Right kidney (tissue), 1 donor: ENCODE measurements at regions not wholly inside any gene's neighbourhood (a gene's known extent, or its start where the extent isn't known, plus 50 kb on each side); places are given as distances from the start of the nearest gene placed in this dataset.
"Not testable (repeated sequence)": the region's sequence is repeated elsewhere in the genome, so short reads cannot be mapped to it uniquely, and the experiment has no call there.

Source experiments
- DNase-seq: peaks from one replicate; pipeline ENCODE4 v3.0.0-alpha.2; 2016

DNA sequence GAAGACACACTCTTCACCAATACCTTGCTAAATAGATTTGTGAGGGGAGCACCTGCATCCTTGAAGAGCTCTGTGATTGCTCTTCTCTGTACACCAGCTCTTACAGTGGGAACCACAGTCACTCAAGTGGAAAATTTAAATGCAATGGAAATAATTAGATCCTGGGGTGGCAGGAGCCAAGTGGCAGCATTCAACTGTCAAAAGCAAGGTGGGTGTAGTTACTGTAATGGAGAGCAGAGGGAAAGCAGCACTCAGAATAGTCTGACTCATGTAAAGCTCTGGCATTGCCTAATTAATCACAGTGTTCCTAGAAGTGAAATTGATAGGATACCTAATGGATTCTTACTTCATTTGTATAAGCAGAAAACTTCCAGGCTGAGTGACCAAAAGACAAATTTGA is 245.8 kb downstream of the KCNE4 start:
- no peak for DNase-seq

DNA sequence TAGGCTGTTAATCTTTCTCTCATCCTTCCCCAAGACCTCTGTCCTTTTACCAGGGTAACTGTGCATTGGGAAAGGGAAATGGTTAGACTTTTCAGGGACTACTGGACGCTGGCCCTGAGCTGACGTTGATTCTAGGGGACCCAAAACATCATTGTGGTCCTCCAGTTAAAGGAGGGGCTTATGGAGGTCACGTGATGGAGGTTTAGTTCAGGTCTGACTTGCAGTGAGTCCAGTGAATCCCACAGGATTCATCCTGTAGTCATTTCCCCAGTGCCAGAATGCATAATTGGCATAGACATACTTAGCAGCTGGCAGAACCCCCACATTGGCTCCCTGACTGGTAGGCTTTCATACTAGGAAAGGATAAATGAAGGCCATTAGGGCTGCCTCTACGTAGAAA is 246.3 kb downstream of the KCNE4 start:
- DNase-seq = not testable (repeated sequence)

- DNase-seq = no peak
Observed at GRCh38 chr2:223300326-223300725, 248.3 kb downstream of the KCNE4 start.

DNA sequence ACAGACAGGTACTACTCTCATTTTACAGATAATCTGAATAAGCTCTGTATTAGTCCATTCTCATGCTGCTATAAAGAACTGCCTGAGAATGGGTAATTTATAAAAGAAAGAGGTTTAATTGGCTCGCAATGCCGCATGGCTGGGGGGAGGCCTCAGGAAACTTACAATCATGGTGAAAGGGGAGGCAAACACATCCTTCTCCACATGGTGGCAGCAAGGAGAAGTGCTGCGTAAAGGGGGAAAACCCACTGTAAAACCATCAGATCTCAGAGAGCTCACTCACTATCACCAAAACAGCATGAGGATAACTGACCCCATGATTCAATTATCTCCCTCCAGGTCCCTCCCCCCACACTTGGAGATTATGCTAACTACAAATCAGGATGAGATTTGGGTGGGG is 254.4 kb downstream of the KCNE4 start:
- DNase-seq = no peak

DNA sequence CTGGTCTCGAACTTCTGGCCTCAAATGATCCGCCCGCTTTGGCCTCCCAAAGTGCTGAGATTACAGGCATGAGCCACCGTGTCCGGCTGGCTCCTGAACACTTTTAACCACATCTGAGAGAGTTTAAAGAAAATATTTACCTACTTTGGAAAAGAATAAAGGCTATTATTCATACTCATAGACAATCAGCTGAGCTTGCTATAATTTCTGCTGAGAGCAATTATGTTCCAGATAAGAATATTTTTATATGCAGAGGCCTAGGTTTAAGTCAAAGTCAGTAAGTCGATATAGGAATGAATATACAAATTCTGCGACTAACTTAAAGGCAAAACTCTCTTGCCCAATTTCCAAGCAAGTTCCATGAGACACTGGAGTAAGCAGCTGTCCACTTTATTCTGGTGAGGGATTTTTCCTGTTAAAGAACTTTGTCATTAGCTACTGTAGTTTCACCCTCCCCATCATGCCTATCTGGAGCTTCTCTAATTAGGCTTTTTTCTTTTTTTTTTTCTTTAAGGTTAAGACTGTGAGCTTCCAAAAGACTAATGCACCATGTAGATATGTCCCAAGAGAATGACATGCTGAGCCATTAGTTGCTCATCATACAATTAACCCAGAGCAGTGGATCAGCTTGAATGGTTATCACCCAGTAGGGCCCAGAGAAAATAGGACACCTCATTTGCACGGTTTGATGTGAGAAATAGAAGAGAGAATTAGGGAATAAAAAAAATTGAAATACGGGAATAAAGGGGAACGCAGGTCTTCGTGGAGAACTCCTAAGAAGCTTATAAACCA is 260.1 kb downstream of the KCNE4 start:
- DNase-seq = no peak

GRCh38 chr2:223313101-223313500 is 261.1 kb downstream of the KCNE4 start:
- DNase-seq = no peak

DNA sequence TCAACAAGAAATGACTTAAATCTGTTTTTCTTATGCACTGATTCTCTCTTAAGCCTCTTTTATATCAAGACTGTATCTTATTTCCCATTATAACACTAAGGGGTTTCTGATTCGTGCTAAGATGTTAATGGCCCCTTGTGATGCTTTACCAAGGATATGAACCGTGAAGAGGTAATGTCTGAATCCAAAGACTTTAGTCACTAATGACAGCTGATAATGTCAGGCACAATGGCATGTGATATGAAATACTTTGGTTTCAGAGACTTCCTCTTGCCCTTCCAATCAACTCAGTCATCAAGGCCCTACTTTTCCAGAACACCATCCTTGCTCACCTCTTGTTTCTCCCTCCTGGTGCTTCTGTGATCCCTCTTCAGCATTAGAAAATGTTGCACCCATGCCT is 262.8 kb downstream of the KCNE4 start:
- no peak for DNase-seq

DNA sequence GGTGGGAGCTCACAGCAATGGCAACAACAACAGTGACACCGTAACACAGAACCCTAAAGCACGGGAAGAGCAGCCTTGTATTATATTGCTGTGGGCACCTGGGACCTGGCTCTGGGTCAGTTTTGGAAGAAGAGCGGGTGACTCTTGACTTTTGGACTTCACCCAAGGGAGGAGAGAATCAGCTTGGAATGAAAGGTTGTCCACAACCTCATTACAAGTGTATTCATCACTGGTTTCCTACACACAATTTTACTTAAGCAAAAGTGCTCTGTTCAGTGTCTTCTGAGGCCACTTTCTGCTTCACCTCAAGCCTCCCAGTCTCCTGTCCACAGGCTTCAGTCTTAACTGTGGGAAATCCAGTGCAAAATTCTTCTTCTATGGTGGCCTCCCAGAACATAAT is 263.8 kb downstream of the KCNE4 start:
- no peak for DNase-seq

GRCh38 chr2:223316342-223316741 is 264.4 kb downstream of the KCNE4 start:
- DNase-seq = no peak

GRCh38 chr2:223319601-223320000 is 267.6 kb downstream of the KCNE4 start:
- no peak for DNase-seq

GRCh38 chr2:223324402-223324801 is 272.4 kb downstream of the KCNE4 start:
- no peak for DNase-seq

DNA sequence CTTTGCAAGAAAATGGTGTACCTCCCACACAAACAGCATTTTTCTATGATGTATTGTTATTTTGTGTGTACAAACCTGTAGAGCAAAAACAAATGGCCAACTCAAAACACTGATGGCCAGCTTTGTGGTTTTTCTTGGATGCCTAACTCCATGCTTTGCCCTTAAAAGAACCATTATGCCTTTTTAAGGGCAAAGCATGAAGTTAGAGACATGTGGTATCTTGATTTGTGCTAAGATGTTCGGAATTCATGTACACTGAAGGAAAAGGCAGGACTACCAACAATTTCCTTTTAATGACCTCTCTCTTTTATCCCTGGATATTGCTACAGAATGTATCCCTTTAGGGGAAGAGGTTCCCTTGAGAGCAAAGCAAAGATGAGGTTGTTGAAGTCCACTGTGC is 273.6 kb downstream of the SCG2 start:
- DNase-seq = no peak

DNA sequence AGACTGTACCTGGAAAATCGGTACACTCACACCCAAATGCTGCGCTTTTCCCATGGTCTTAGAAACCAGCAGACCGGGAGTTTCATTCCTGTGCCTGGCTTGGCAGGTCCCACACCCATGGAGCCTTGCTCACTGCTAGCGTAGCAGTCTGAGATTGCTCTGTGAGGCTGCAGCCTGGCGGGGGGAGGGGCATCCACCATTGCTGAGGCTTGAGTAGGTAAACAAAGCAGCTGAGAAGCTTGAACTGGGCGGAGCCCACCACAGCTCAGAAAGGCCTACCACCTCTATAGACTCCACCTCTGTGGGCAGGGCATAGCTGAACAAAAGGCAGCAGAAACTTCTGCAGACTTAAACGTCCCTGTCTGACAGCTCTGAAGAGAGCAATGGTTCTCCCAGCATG is 271.4 kb downstream of the SCG2 start:
- not testable (repeated sequence) for DNase-seq

GRCh38 chr2:223338016-223338415 is 264.1 kb downstream of the SCG2 start:
- no peak for DNase-seq

GRCh38 chr2:223357076-223357475 is 245.1 kb downstream of the SCG2 start:
- no peak for DNase-seq

- no peak for DNase-seq
Observed at GRCh38 chr2:223363085-223363484, 239.1 kb downstream of the SCG2 start.

- DNase-seq = no peak
Observed at GRCh38 chr2:223365158-223365679, 236.9 kb downstream of the SCG2 start.

GRCh38 chr2:223366566-223366965 is 235.6 kb downstream of the SCG2 start:
- no peak for DNase-seq

DNA sequence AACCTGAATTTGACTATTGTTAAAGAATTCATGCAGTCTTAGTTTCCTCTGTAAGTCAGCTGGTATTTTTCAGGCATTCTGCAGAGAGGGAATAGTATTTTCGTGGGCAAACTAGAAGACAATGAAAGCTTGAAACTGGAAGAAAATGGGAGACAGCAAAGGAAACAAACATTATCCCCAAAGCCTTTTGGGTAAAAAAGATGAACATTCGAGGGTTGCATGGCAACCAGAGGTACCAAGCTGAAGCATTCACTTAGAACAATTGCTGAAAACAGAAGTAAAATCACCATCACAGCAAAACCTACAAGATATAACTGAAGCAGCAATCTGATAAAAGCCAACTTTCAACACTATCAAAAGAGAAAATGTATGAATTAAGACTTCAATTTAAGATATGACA is 233.7 kb downstream of the SCG2 start:
- no peak for DNase-seq

DNA sequence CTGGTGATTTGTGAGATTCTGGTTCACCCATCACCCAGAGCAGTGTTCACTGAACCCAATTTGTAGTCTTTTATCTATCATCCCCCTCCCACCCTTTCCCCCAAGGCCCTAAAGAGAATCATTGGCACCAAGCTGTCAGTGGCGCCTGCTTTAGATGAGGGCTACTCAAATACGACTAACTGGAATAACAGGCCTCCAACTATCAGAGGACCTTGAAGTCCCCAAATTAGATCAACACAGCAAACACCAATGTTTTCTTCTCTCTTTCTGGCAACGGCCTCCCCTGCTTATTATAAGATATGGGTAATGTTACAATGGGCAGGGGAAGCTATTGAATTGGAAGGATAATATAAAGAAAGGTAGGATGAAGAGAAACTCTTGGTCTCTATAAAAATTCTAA is 232.3 kb downstream of the SCG2 start:
- no peak for DNase-seq

DNA sequence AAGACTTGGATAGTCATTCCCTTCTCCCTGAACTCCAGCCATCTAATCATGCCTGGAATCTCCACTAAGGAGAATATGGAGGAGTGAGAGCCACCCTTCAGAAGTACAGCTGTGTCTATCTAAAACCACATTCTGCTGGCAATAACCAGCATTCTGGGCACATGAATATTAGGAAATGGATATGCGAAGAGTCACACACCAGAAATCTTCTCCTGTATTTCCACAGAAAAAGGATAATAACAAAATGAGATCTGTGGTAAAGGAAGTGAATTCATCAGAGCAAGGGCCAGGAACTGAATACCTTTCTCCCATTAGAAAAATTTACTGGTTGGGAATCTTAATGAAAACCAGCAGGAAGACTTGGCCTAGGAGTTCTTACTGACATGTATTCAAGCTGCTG is 218.8 kb downstream of the SCG2 start:
- DNase-seq = no peak

DNA sequence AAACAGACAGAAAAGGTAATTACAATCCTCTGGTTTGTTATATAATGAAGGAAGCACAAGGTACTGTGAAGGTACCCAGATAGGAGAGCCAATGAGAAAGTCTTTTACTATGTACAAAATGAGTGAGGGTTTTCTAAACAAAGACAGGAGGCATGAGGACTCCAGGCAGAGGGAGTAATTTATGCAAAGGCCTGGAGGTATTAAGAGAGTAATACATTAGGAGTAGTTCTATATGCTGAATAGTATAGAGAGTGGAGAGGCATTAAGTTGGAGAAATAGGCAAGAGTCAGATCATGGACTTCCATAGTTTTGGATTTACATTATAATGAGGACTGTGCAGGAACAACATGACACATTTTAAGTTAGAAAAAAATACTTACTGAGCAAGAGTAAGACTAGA is 216.0 kb downstream of the SCG2 start:
- no peak for DNase-seq

GRCh38 chr2:223386984-223387383 is 215.2 kb downstream of the SCG2 start:
- no peak for DNase-seq

DNA sequence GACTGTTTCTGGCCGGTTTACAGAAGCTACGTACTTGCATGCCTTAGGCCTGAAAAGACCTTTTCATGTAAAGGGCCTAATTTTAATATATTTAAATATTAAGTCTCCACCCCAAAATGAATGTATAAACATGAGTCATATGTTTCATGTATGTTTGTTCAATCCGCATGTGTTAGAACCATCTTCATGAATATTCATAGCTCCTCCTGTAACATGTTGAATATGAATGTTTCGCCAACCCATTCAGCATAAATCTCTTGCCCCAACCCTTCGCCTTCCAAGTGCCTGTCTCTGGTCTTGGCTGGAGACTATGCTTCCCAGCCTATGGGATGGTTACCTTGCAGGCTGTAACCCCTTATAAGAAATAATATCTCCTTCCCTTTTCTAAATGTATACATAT is 212.5 kb downstream of the SCG2 start:
- DNase-seq = no peak

DNA sequence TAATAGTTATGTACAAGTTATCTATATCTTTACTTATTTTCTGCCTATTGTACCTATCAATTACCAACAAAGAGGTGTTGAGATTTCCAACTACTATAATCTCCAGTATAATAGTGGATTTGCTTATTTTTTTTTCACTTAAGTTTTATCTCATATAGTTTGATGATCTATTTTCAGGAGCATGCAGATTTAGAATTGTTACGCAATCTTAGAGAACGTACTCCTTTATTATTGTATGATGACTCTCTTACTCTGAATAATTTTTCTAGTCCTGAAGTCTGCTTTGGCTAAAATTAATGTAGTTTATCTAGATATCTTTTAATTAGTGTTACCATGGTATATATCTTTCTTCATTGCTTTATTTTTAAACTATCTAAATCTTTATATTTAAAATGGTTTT is 205.2 kb downstream of the SCG2 start:
- DNase-seq = no peak
